ENCODE measurements at regions not wholly inside any gene's neighbourhood (a gene's known extent, or its start where the extent isn't known, plus 50 kb on each side); places are given as distances from the start of the nearest gene placed in this dataset.
"Not testable (repeated sequence)": the region's sequence is repeated elsewhere in the genome, so short reads cannot be mapped to it uniquely, and the experiment has no call there.

DNA sequence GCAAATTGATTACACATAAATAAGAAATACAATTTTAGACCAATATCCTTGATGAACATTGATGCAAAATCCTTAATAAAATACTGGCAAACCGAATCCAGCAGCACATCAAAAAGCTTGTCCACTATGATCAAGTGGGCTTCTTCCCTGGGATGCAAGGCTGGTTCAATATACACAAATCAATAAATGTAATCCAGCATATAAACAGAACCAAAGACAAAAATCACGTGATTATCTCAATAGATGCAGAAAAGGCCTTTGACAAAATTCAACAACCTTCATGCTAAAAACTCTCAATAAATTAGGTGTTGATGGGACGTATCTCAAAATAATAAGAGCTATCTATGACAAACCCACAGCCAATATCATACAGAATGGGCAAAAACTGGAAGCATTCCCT, 624.2 kb upstream of the KCND2 start:
- H3K4me1 ChIP-seq (ENCODE audit: insufficient read depth, low read length); H3K4me1 Mint-ChIP-seq; DNase-seq; H3K4me3 ChIP-seq (ENCODE audit: low read length); H3K27ac ChIP-seq (ENCODE audit: low read depth, low read length); H3K36me3 ChIP-seq (ENCODE audit: insufficient read depth, low read length); H3K4me3 Mint-ChIP-seq; H3K9me3 ChIP-seq (ENCODE audit: low read length); CTCF ChIA-PET; POLR2A ChIA-PET; H3K27me3 Mint-ChIP-seq; H3K27ac Mint-ChIP-seq; H3K36me3 Mint-ChIP-seq; H3K27me3 ChIP-seq (ENCODE audit: insufficient read depth, low read length, poor library complexity, severe bottlenecking): not testable (repeated sequence)
- peaks cover 2 to 17% (median 6%) of the 10 kb centered on the region in 5 donors for H3K9me3 Mint-ChIP-seq

DNA sequence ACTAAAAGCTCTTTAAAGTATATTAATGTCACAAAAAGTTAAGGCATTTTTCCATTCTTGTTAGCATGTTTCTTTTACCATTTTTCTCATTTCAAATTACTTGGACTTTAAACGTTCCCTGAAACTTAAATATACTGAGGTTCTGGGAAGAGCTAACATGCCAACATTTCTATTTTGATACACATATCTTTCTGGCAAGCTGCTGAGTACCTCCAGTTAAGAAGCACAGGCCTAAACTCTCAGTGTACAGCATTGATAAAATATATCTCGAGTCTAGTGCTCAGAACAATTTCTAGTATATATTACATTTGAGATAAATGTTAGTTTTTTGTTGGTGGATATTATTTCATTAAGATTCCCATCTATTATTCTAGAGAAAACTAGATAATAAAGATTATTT, 612.9 kb upstream of the KCND2 start:
- no peak for DNase-seq
- Mint-ChIP-seq H3K36me3 (no peaks in the 10 kb centered on the region), H3K27ac (no peak overlapping the region), H3K4me1 (no peaks in the 10 kb centered on the region), H3K27me3 (no peaks in the 10 kb centered on the region), H3K4me3 (no peak overlapping the region), H3K9me3 (peaks cover 2 to 16% (median 6%) of the 10 kb centered on the region in 5 donors)
- Histone ChIP-seq H3K4me1 (ENCODE audit: insufficient read depth, low read length) (no peaks in the 10 kb centered on the region), H3K27me3 (ENCODE audit: insufficient read depth, low read length, poor library complexity, severe bottlenecking) (no peaks in the 10 kb centered on the region), H3K4me3 (ENCODE audit: low read length) (no peak overlapping the region), H3K36me3 (ENCODE audit: insufficient read depth, low read length) (no peaks in the 10 kb centered on the region), H3K9me3 (ENCODE audit: low read length) (no peaks in the 10 kb centered on the region), H3K27ac (ENCODE audit: low read depth, low read length) (no peak overlapping the region)
- ChIA-PET CTCF (no interaction called here), POLR2A (no interaction called here)

DNA sequence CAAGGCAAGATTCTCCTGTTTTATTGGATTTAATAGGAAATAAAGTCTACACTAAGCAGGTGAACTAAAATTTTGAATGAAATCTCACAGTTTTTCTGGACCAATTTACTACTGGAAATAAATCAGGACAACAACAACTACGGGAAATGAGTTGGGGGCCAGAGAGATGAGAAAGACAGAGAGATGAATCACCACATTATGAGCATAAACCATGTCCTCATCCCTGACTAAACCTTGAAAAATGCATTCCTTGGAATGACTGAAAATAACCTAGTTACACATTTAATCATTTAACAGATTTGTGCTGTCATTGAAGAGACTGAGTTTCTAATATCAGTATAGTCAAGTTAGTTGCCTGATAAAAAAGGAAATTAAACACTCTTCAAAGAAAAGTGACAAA, 608.4 kb upstream of the KCND2 start:
- CTCF ChIA-PET = no interaction called here
- H3K36me3 ChIP-seq (ENCODE audit: insufficient read depth, low read length) = no peaks in the 10 kb centered on the region
- H3K36me3 Mint-ChIP-seq = no peaks in the 10 kb centered on the region

DNA sequence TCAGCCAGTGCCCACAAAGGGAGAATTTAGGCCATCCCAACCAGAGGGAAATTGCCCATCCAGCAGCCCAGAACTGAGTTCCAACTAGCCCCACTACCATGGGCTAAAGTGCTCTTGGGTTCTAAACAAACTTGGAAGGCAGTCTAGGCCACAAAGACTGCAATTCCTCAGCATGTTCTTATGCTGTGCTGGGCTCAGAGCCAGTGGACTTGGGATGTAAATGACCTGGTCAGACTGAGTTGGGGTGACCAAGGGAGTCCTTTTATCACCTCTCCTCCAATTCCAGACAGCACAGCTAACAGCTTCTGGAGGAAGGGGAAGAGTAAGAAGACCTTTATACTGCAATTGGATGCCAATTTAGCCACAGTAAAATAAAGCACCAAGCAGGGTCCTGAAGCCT, 607.2 kb upstream of the KCND2 start:
- no peaks in the 10 kb centered on the region for H3K4me1 Mint-ChIP-seq
- Histone ChIP-seq H3K36me3 (ENCODE audit: insufficient read depth, low read length) (no peaks in the 10 kb centered on the region), H3K27me3 (ENCODE audit: insufficient read depth, low read length, poor library complexity, severe bottlenecking) (no peaks in the 10 kb centered on the region), H3K4me1 (ENCODE audit: insufficient read depth, low read length) (no peaks in the 10 kb centered on the region), H3K4me3 (ENCODE audit: low read length) (no peak overlapping the region), H3K9me3 (ENCODE audit: low read length) (no peaks in the 10 kb centered on the region), H3K27ac (ENCODE audit: low read depth, low read length) (no peak overlapping the region)
- H3K4me3 Mint-ChIP-seq = no peak overlapping the region
- H3K9me3 Mint-ChIP-seq = peaks cover 3 to 46% (median 5%) of the 10 kb centered on the region in 5 donors
- no peak for DNase-seq
- CTCF ChIA-PET = no interaction called here
- no peaks in the 10 kb centered on the region for H3K27me3 Mint-ChIP-seq
- no peak overlapping the region for H3K27ac Mint-ChIP-seq
- no peaks in the 10 kb centered on the region for H3K36me3 Mint-ChIP-seq
- POLR2A ChIA-PET = no interaction called here

More for the DNA sequence above, 608.4 kb upstream of the KCND2 start:
- peaks cover 4 to 37% (median 7%) of the 10 kb centered on the region in 5 donors for H3K9me3 Mint-ChIP-seq
- H3K27me3 Mint-ChIP-seq = no peaks in the 10 kb centered on the region
- DNase-seq = no peak
- H3K4me1 Mint-ChIP-seq = no peaks in the 10 kb centered on the region
- Histone ChIP-seq H3K27ac (ENCODE audit: low read depth, low read length) (no peak overlapping the region), H3K27me3 (ENCODE audit: insufficient read depth, low read length, poor library complexity, severe bottlenecking) (no peaks in the 10 kb centered on the region), H3K9me3 (ENCODE audit: low read length) (no peaks in the 10 kb centered on the region), H3K4me1 (ENCODE audit: insufficient read depth, low read length) (no peaks in the 10 kb centered on the region), H3K4me3 (ENCODE audit: low read length) (no peak overlapping the region)
- H3K4me3 Mint-ChIP-seq = no peak overlapping the region
- POLR2A ChIA-PET = no interaction called here
- H3K27ac Mint-ChIP-seq = no peak overlapping the region

DNA sequence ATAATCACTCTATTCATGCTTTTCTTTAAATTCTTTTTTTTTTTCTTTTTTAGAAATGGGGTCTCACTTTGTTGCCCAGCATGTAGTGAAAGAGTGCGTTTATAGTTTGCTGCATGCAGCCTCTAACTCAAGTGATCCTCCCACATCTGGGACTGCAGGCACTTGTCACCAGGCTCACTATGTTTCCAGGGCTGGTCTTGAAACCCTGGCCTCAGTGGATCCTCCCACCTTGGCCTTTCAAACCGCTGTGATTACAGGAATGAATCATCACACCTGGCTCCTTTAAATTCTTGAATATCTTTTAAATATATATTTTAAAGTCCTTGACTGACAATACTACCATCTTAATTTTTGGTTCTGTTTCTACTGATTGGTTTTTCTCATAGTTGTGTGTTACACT, 591.6 kb upstream of the KCND2 start:
- H3K27me3 ChIP-seq (ENCODE audit: insufficient read depth, low read length, poor library complexity, severe bottlenecking) = no peaks in the 10 kb centered on the region

DNA sequence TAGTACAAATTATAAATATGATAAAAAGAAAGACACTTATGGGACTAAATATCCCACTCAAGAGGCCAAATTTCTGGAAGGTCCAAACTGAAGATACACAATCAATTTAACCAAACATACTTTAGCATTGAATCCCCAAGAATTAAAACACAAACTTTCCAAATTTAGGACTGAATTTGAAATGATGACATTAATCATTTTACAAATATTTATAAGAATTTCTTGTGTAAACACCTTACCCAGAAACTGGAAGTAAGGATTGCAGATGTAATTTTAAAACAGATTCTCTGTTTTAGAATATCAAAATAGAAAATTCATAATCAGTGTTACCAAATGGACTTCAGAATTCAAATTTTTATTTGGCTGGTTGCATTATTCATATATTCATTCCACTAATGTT, 588.2 kb upstream of the KCND2 start:
- Mint-ChIP-seq H3K4me3 (no peak overlapping the region), H3K9me3 (peaks cover 0 to 28% (median 9%) of the 10 kb centered on the region in 5 donors), H3K27ac (no peak overlapping the region), H3K27me3 (no peaks in the 10 kb centered on the region), H3K36me3 (no peaks in the 10 kb centered on the region), H3K4me1 (no peaks in the 10 kb centered on the region)
- Histone ChIP-seq H3K9me3 (ENCODE audit: low read length) (no peaks in the 10 kb centered on the region), H3K4me1 (ENCODE audit: insufficient read depth, low read length) (no peaks in the 10 kb centered on the region), H3K27ac (ENCODE audit: low read depth, low read length) (no peak overlapping the region), H3K4me3 (ENCODE audit: low read length) (no peak overlapping the region), H3K36me3 (ENCODE audit: insufficient read depth, low read length) (no peaks in the 10 kb centered on the region), H3K27me3 (ENCODE audit: insufficient read depth, low read length, poor library complexity, severe bottlenecking) (no peaks in the 10 kb centered on the region)
- POLR2A ChIA-PET = no interaction called here
- no peak for DNase-seq
- CTCF ChIA-PET = no interaction called here

More for the DNA sequence above, 591.6 kb upstream of the KCND2 start:
- Mint-ChIP-seq H3K4me3 (no peak overlapping the region), H3K36me3 (no peaks in the 10 kb centered on the region), H3K27me3 (no peaks in the 10 kb centered on the region), H3K27ac (no peak overlapping the region), H3K4me1 (no peaks in the 10 kb centered on the region), H3K9me3 (peaks cover 2 to 27% (median 15%) of the 10 kb centered on the region in 5 donors)
- Histone ChIP-seq H3K4me3 (ENCODE audit: low read length) (no peak overlapping the region), H3K27ac (ENCODE audit: low read depth, low read length) (no peak overlapping the region), H3K36me3 (ENCODE audit: insufficient read depth, low read length) (no peaks in the 10 kb centered on the region), H3K9me3 (ENCODE audit: low read length) (no peaks in the 10 kb centered on the region), H3K4me1 (ENCODE audit: insufficient read depth, low read length) (no peaks in the 10 kb centered on the region)
- ChIA-PET POLR2A (no interaction called here), CTCF (no interaction called here)
- DNase-seq = no peak

DNA sequence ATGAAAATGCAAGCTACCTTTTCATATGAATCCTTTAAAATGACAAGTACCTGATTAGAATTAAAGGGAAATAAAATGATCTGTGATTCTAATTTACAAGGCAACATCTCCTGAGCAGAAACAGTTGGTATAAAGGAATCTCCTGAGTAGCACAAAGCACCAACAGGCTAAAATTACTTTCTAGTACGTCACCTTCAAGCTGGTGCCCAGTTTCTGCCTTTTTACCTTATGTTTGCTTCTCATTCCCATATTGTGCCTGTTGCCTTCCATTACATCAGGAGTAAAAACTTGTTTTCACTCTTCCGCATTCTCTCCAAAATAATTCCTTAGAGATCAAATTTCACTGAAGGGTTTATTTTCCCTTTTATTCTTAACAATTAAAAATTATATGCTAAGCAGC, 587.1 kb upstream of the KCND2 start:
- H3K4me3 Mint-ChIP-seq = no peak overlapping the region
- peaks cover 0 to 27% (median 6%) of the 10 kb centered on the region in 5 donors for H3K9me3 Mint-ChIP-seq
- Histone ChIP-seq H3K4me3 (ENCODE audit: low read length) (no peak overlapping the region), H3K9me3 (ENCODE audit: low read length) (no peaks in the 10 kb centered on the region), H3K27ac (ENCODE audit: low read depth, low read length) (no peak overlapping the region), H3K36me3 (ENCODE audit: insufficient read depth, low read length) (no peaks in the 10 kb centered on the region), H3K4me1 (ENCODE audit: insufficient read depth, low read length) (no peaks in the 10 kb centered on the region), H3K27me3 (ENCODE audit: insufficient read depth, low read length, poor library complexity, severe bottlenecking) (no peaks in the 10 kb centered on the region)
- H3K4me1 Mint-ChIP-seq = no peaks in the 10 kb centered on the region
- ChIA-PET POLR2A (no interaction called here), CTCF (no interaction called here)
- H3K27me3 Mint-ChIP-seq = no peaks in the 10 kb centered on the region
- no peak overlapping the region for H3K27ac Mint-ChIP-seq
- no peak for DNase-seq
- no peaks in the 10 kb centered on the region for H3K36me3 Mint-ChIP-seq

DNA sequence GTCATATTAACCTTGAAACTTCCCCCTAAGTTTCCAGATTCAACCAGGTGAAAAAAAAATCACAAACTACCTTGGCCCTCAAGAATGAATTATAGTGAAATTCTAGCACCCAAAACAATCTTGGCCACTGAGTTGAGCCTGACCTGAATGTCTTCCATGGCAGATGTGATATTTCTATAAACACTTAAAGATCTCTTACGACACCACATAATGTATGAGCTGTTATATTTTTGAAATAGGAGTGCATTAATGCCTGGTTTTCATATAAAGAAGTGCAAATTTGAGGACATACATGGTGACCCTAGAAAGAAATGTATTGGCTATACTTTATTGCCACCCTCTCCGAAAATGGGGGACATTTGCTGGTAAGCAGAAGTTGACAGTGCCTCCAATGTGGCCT, 584.1 kb upstream of the KCND2 start:
- H3K27ac Mint-ChIP-seq = no peak overlapping the region
- no peaks in the 10 kb centered on the region for H3K36me3 Mint-ChIP-seq
- no peaks in the 10 kb centered on the region for H3K36me3 ChIP-seq (ENCODE audit: insufficient read depth, low read length)
- no peak overlapping the region for H3K4me3 ChIP-seq (ENCODE audit: low read length)
- peaks cover 0 to 17% (median 8%) of the 10 kb centered on the region in 5 donors for H3K9me3 Mint-ChIP-seq
- H3K4me1 ChIP-seq (ENCODE audit: insufficient read depth, low read length) = no peaks in the 10 kb centered on the region
- no peaks in the 10 kb centered on the region for H3K4me1 Mint-ChIP-seq
- H3K27ac ChIP-seq (ENCODE audit: low read depth, low read length) = no peak overlapping the region
- POLR2A ChIA-PET = no interaction called here
- H3K9me3 ChIP-seq (ENCODE audit: low read length) = no peaks in the 10 kb centered on the region
- no peaks in the 10 kb centered on the region for H3K27me3 ChIP-seq (ENCODE audit: insufficient read depth, low read length, poor library complexity, severe bottlenecking)
- no peak for DNase-seq
- no peak overlapping the region for H3K4me3 Mint-ChIP-seq
- H3K27me3 Mint-ChIP-seq = no peaks in the 10 kb centered on the region
- CTCF ChIA-PET = no interaction called here

DNA sequence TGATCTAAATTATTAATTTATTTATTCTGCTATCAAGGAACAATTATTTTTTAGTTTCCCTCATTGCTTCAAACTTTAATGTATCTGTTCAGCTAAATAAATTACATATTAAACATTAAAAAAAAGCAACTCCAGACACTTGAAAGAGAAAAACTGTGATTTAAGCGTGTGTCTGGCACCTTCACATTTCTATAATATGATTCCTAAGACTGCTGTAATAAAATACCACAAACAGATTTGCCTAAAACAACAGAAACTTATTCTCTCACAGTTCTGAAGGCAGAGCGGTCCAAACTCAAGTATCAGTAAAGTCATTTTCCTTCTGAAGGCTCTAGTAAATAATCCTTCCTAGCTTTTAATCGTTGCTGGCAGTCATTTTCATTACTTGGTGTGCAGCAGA, 580.4 kb upstream of the KCND2 start:
- no peaks in the 10 kb centered on the region for H3K9me3 ChIP-seq (ENCODE audit: low read length)
- no peaks in the 10 kb centered on the region for H3K36me3 Mint-ChIP-seq
- POLR2A ChIA-PET = no interaction called here
- no peaks in the 10 kb centered on the region for H3K27me3 ChIP-seq (ENCODE audit: insufficient read depth, low read length, poor library complexity, severe bottlenecking)
- DNase-seq = no peak
- CTCF ChIA-PET = no interaction called here
- no peak overlapping the region for H3K27ac ChIP-seq (ENCODE audit: low read depth, low read length)
- H3K4me1 Mint-ChIP-seq = no peaks in the 10 kb centered on the region
- H3K36me3 ChIP-seq (ENCODE audit: insufficient read depth, low read length) = no peaks in the 10 kb centered on the region
- H3K4me3 Mint-ChIP-seq = no peak overlapping the region
- no peaks in the 10 kb centered on the region for H3K27me3 Mint-ChIP-seq
- no peaks in the 10 kb centered on the region for H3K4me1 ChIP-seq (ENCODE audit: insufficient read depth, low read length)
- no peak overlapping the region for H3K4me3 ChIP-seq (ENCODE audit: low read length)
- no peak overlapping the region for H3K27ac Mint-ChIP-seq
- peaks cover 2 to 16% (median 7%) of the 10 kb centered on the region in 5 donors for H3K9me3 Mint-ChIP-seq

Measured in CD8-positive, alpha-beta memory T cell (primary cell).